ENCODE measurements at regions not wholly inside any gene's neighbourhood (a gene's known extent, or its start where the extent isn't known, plus 50 kb on each side); places are given as distances from the start of the nearest gene placed in this dataset.

- Mint-ChIP-seq H3K9me3 (ENCODE audit: unreplicated experiment) (no peaks in the 10 kb centered on the region), H3K36me3 (ENCODE audit: low read depth, unreplicated experiment) (no peaks in the 10 kb centered on the region), H3K4me1 (ENCODE audit: unreplicated experiment) (peaks cover 24% of the 10 kb centered on the region), H3K27me3 (ENCODE audit: unreplicated experiment) (no peaks in the 10 kb centered on the region), H3K4me3 (ENCODE audit: unreplicated experiment) (no peak overlapping the region), H3K27ac (ENCODE audit: unreplicated experiment) (no peak overlapping the region)
- no peak for DNase-seq (ENCODE audit: low spot score)
- TF ChIP-seq CTCF (IDR thresholded peaks at IDR 0.05; ENCODE audit: unreplicated experiment) = no peak
These were observed 376.4 kb upstream of the DDHD1 start for GRCh38 chr14:53529519-53529918.

GRCh38 chr14:53528185-53528671 lies 375.1 kb upstream of the DDHD1 start:
- Mint-ChIP-seq H3K36me3 (ENCODE audit: low read depth, unreplicated experiment) (no peaks in the 10 kb centered on the region), H3K9me3 (ENCODE audit: unreplicated experiment) (no peaks in the 10 kb centered on the region), H3K27ac (ENCODE audit: unreplicated experiment) (no peak overlapping the region), H3K27me3 (ENCODE audit: unreplicated experiment) (no peaks in the 10 kb centered on the region), H3K4me3 (ENCODE audit: unreplicated experiment) (no peak overlapping the region), H3K4me1 (ENCODE audit: unreplicated experiment) (peaks cover 28% of the 10 kb centered on the region)
- TF ChIP-seq CTCF (IDR thresholded peaks at IDR 0.05; ENCODE audit: unreplicated experiment) = no peak
- no peak for DNase-seq (ENCODE audit: low spot score)

- TF ChIP-seq CTCF (IDR thresholded peaks at IDR 0.05; ENCODE audit: unreplicated experiment) = no peak
- Mint-ChIP-seq H3K27me3 (ENCODE audit: unreplicated experiment) (peaks cover 2% of the 10 kb centered on the region), H3K27ac (ENCODE audit: unreplicated experiment) (no peak overlapping the region), H3K4me1 (ENCODE audit: unreplicated experiment) (peaks cover 23% of the 10 kb centered on the region), H3K36me3 (ENCODE audit: low read depth, unreplicated experiment) (no peaks in the 10 kb centered on the region), H3K9me3 (ENCODE audit: unreplicated experiment) (no peaks in the 10 kb centered on the region), H3K4me3 (ENCODE audit: unreplicated experiment) (no peak overlapping the region)
- no peak for DNase-seq (ENCODE audit: low spot score)
These were observed 373.1 kb upstream of the DDHD1 start for GRCh38 chr14:53526200-53526599.

GRCh38 chr14:53525608-53526007 lies 372.5 kb upstream of the DDHD1 start:
- no peak for TF ChIP-seq CTCF (IDR thresholded peaks at IDR 0.05; ENCODE audit: unreplicated experiment)
- Mint-ChIP-seq H3K9me3 (ENCODE audit: unreplicated experiment) (no peaks in the 10 kb centered on the region), H3K4me3 (ENCODE audit: unreplicated experiment) (no peak overlapping the region), H3K27ac (ENCODE audit: unreplicated experiment) (no peak overlapping the region), H3K4me1 (ENCODE audit: unreplicated experiment) (peaks cover 23% of the 10 kb centered on the region), H3K27me3 (ENCODE audit: unreplicated experiment) (peaks cover 2% of the 10 kb centered on the region), H3K36me3 (ENCODE audit: low read depth, unreplicated experiment) (no peaks in the 10 kb centered on the region)
- no peak for DNase-seq (ENCODE audit: low spot score)

GRCh38 chr14:53524391-53524790 lies 371.3 kb upstream of the DDHD1 start:
- H3K36me3 Mint-ChIP-seq (ENCODE audit: low read depth, unreplicated experiment) = no peaks in the 10 kb centered on the region
- no peaks in the 10 kb centered on the region for H3K9me3 Mint-ChIP-seq (ENCODE audit: unreplicated experiment)

More at GRCh38 chr14:53524391-53524790, 371.3 kb upstream of the DDHD1 start:
- TF ChIP-seq CTCF (IDR thresholded peaks at IDR 0.05; ENCODE audit: unreplicated experiment) = no peak
- DNase-seq (ENCODE audit: low spot score) = no peak
- H3K4me1 Mint-ChIP-seq (ENCODE audit: unreplicated experiment) = peaks cover 23% of the 10 kb centered on the region
- no peak overlapping the region for H3K4me3 Mint-ChIP-seq (ENCODE audit: unreplicated experiment)
- H3K27ac Mint-ChIP-seq (ENCODE audit: unreplicated experiment) = no peak overlapping the region
- peaks cover 2% of the 10 kb centered on the region for H3K27me3 Mint-ChIP-seq (ENCODE audit: unreplicated experiment)

Data from endothelial cell (in vitro differentiated cells).